GM06990 (cell line): ENCODE measurements at regions not wholly inside any gene's neighbourhood (a gene's known extent, or its start where the extent isn't known, plus 50 kb on each side); places are given as distances from the start of the nearest gene placed in this dataset.
"Not testable (repeated sequence)": the region's sequence is repeated elsewhere in the genome, so short reads cannot be mapped to it uniquely, and the experiment has no call there.

Experiments used
- DNase-seq: peaks from one replicate; pipeline ENCODE4 v3.0.0-alpha.2; 2011; ENCODE audit not compliant: insufficient read length; ENCODE audit errors: extremely low read depth
- H3K27me3 ChIP-seq: replicated peaks from 2 replicates; pipeline ENCODE4 v1.6.0; 2011; ENCODE audit warnings: low read length; ENCODE audit not compliant: control insufficient read depth, insufficient read depth
- H3K36me3 ChIP-seq: 2 replicates; pipeline ENCODE4 v1.5.1; 2011; ENCODE audit warnings: low read length; ENCODE audit not compliant: control insufficient read depth, insufficient read depth
- H3K4me3 ChIP-seq: replicated peaks from 2 replicates; pipeline ENCODE4 v1.5.1; 2011; ENCODE audit warnings: low read depth, mild to moderate bottlenecking, control low read depth, low read length
- TF ChIP-seq, protein P1 (sequence below): IDR thresholded peaks from 2 replicates; pipeline ENCODE4 v1.5.1; 2011; ENCODE audit warnings: low read length, control low read depth, mild to moderate bottlenecking, inconsistent platforms; ENCODE audit not compliant: insufficient read depth, poor library complexity, severe bottlenecking

DNA sequence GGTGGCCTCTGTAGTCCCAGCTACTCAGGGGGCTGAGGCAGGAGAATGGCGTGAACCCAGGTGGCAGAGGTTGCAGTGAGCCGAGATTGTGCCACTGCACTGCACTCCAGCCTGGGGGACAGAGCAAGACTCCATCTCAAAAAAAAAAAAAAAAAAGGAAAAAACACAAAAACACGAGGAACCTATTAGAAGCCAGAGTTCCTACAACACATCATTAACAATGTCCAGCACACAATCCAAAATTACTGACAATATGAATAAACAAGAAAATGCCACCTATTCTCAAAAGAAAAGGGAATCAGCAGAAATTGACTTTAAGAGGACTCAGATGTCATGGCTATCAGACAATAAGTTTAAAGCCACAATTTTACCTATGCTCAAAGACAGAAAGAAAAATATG is 57.3 kb upstream of the HS3ST3A1 start:
- not testable (repeated sequence) for H3K4me3 ChIP-seq, H3K36me3 ChIP-seq, H3K27me3 ChIP-seq, DNase-seq

DNA sequence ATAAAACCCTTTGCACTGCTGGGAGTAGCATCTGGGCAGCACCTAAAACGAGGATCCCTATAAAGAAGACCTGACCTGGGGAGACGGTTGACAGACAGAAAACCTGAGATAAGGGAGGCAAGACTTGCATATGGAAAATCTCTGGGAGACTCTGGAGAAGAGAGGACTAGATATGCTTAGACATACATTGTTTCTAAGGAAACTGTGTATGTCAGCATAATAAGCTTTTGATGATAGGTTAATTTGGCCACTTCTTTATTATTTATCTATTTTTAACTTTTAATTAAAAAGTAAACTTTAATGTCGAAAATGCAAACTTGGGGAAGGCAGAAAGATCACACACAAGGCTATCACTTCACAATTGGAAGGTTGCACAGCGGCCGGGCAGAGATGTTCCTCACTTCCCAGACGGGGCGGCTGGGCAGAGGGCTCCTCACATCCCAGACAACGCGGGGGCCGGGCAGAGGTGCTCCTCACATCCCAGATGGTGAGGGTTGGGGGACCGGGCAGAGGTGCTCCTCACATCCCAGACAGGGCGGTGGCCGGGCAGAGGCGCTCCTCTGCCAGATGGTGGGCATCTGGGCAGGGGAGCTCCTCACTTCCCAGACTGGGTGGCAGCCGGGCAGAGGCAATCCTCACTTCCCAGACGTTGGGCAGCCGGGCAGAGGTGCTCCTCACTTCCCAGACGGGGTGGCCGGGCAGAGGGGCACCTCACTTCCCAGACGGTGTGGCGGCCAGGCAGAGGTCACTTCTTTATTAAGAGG is 64.3 kb upstream of the HS3ST3A1 start:
- Histone ChIP-seq H3K27me3 (no peaks in the 10 kb centered on the region), H3K36me3 (no peaks in the 10 kb centered on the region), H3K4me3 (no peak overlapping the region)
- no peak for DNase-seq
- TF ChIP-seq, protein P1, sequence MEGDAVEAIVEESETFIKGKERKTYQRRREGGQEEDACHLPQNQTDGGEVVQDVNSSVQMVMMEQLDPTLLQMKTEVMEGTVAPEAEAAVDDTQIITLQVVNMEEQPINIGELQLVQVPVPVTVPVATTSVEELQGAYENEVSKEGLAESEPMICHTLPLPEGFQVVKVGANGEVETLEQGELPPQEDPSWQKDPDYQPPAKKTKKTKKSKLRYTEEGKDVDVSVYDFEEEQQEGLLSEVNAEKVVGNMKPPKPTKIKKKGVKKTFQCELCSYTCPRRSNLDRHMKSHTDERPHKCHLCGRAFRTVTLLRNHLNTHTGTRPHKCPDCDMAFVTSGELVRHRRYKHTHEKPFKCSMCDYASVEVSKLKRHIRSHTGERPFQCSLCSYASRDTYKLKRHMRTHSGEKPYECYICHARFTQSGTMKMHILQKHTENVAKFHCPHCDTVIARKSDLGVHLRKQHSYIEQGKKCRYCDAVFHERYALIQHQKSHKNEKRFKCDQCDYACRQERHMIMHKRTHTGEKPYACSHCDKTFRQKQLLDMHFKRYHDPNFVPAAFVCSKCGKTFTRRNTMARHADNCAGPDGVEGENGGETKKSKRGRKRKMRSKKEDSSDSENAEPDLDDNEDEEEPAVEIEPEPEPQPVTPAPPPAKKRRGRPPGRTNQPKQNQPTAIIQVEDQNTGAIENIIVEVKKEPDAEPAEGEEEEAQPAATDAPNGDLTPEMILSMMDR: no peak

DNA sequence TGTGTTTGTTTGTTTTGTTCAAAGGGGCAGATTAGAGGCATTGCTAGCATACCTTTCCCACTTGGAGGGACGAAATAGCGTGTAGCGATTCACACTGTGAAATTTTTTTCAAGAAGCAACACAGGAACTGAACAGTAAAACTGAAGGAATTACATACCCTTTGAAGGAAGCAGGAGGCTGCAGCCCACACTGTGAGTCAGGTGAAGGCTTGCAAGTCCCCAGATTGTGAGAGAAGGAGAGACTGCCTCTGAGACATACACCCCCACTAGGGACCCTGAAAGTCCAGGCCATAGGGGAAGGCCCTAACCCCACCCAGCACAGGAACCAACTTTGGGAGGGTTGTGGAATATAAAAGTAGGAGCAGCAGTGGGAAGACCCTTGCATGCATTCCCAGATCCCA is 69.6 kb upstream of the HS3ST3A1 start:
- DNase-seq: no peak
- Histone ChIP-seq H3K36me3 (no peaks in the 10 kb centered on the region), H3K4me3 (no peak overlapping the region), H3K27me3 (no peaks in the 10 kb centered on the region)
- TF ChIP-seq, protein P1: no peak

DNA sequence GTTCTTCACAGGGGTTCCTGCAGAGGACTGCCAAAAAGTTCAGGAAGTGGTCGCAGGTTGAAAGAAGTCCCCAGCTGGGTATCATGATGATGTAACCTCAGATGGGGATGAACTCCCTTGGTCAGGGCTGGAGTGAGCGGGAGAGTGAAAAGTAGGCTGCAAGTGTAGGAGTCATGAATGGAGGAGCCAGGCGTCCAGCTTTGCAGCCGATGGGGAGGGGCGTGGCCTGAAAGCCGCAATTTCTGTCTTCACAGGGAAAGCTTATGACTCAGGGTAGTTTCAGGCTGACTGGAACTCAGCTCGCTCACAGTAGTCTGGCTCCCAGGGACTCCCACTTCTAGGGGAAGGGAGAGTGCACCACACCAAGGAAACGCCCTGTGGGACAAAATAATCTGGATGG is 70.0 kb upstream of the HS3ST3A1 start:
- no peak for DNase-seq
- H3K36me3 ChIP-seq: no peaks in the 10 kb centered on the region
- no peak overlapping the region for H3K4me3 ChIP-seq
- TF ChIP-seq, protein P1: no peak
- no peaks in the 10 kb centered on the region for H3K27me3 ChIP-seq

DNA sequence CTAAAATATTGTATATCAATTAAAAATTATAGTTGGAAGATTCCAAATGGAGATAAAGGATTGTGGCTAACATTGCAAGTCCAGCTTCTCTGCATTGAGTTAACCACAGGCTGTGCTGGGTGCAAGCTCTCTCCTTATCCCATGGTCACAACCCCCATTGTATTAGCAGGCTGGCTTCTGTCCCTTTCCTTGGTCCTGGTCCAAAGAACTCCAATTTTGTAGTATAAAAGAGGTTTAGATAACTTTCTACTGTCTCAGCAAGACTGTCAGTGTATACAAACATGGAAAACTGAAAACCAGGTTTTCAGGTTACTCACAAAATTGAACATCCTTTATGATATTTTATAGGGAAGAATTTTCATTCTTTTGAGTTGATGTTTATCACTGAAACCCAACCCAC is 76.6 kb upstream of the HS3ST3A1 start:
- H3K4me3 ChIP-seq: no peak overlapping the region
- TF ChIP-seq, protein P1: no peak
- no peak for DNase-seq

DNA sequence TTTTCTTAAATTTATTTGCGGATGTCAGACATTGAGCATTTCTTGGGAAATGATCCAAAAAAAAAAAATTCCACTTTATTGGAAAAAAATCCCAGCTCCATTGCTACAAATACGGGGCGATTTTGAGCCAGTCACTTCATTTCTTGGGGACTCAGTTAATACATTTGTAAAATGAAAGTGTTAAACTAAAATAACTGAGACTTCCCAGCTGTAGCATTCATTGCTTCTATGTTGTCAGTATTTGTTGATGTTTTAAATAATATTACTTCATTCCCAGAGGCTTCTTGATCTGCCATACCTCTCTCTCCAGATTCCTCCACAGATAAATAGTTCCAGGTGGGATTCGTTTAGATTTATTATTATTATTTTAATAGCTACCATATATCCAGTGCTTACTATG is 77.1 kb upstream of the HS3ST3A1 start:
- Histone ChIP-seq H3K4me3 (no peak overlapping the region), H3K27me3 (no peaks in the 10 kb centered on the region), H3K36me3 (no peaks in the 10 kb centered on the region)
- TF ChIP-seq, protein P1: no peak
- no peak for DNase-seq

More for the DNA sequence above, 76.6 kb upstream of the HS3ST3A1 start:
- no peaks in the 10 kb centered on the region for H3K27me3 ChIP-seq
- H3K36me3 ChIP-seq: no peaks in the 10 kb centered on the region
